NCI-H1417 (cell line): ENCODE measurements at regions not wholly inside any gene's neighbourhood (a gene's known extent, or its start where the extent isn't known, plus 50 kb on each side); places are given as distances from the start of the nearest gene placed in this dataset.
"Not testable (repeated sequence)": the region's sequence is repeated elsewhere in the genome, so short reads cannot be mapped to it uniquely, and the experiment has no call there.

Source experiments
- DNase-seq, 3 experiments: peaks; one replicate each; lab custom pipeline; 2025; lab: John Stamatoyannopoulos, UW

- no peak for DNase-seq
Observed at GRCh38 chr14:37711831-37712475, 116.5 kb downstream of the TTC6 start.

GRCh38 chr14:37712476-37712860, 117.0 kb downstream of the TTC6 start:
- not testable (repeated sequence) for DNase-seq

GRCh38 chr14:37712976-37713431, 117.6 kb downstream of the TTC6 start:
- DNase-seq, result no peak

- no peak for DNase-seq
Observed at GRCh38 chr14:37720131-37720530, 124.7 kb downstream of the TTC6 start.

GRCh38 chr14:37721976-37722659, 126.7 kb downstream of the TTC6 start:
- DNase-seq, result no peak

- no peak for DNase-seq
Observed at GRCh38 chr14:37723515-37723914, 128.1 kb downstream of the TTC6 start.

- DNase-seq, result no peak
Observed at GRCh38 chr14:37726708-37727107, 131.3 kb downstream of the TTC6 start.

GRCh38 chr14:37729218-37729617, 133.8 kb downstream of the TTC6 start:
- DNase-seq, result no peak

- no peak for DNase-seq
Observed at GRCh38 chr14:37731094-37731493, 135.7 kb downstream of the TTC6 start.

GRCh38 chr14:37745657-37746056, 150.2 kb downstream of the TTC6 start:
- no peak for DNase-seq

GRCh38 chr14:37746140-37746832, 150.9 kb downstream of the TTC6 start:
- no peak for DNase-seq

- no peak for DNase-seq
Observed at GRCh38 chr14:37753459-37753858, 158.0 kb downstream of the TTC6 start.

- DNase-seq, result not testable (repeated sequence)
Observed at GRCh38 chr14:37760275-37760674, 164.8 kb downstream of the TTC6 start.

GRCh38 chr14:37763266-37763665, 167.8 kb downstream of the TTC6 start:
- no peak for DNase-seq

- DNase-seq, result not testable (repeated sequence)
Observed at GRCh38 chr14:37772283-37772682, 176.9 kb downstream of the TTC6 start.

GRCh38 chr14:37776791-37777499, 181.5 kb downstream of the TTC6 start:
- no peak for DNase-seq

GRCh38 chr14:37778135-37778943, 182.9 kb downstream of the TTC6 start:
- DNase-seq, result no peak

- DNase-seq, result no peak
Observed at GRCh38 chr14:37779480-37779879, 184.1 kb downstream of the TTC6 start.

- DNase-seq, result not testable (repeated sequence)
Observed at GRCh38 chr14:37780731-37781130, 185.3 kb downstream of the TTC6 start.

- DNase-seq, result not testable (repeated sequence)
Observed at GRCh38 chr14:37784203-37784826, 188.9 kb downstream of the TTC6 start.

GRCh38 chr14:37784827-37785223, 189.4 kb downstream of the TTC6 start:
- not testable (repeated sequence) for DNase-seq
